ENCODE measurements at regions not wholly inside any gene's neighbourhood (a gene's known extent, or its start where the extent isn't known, plus 50 kb on each side); places are given as distances from the start of the nearest gene placed in this dataset.

DNA sequence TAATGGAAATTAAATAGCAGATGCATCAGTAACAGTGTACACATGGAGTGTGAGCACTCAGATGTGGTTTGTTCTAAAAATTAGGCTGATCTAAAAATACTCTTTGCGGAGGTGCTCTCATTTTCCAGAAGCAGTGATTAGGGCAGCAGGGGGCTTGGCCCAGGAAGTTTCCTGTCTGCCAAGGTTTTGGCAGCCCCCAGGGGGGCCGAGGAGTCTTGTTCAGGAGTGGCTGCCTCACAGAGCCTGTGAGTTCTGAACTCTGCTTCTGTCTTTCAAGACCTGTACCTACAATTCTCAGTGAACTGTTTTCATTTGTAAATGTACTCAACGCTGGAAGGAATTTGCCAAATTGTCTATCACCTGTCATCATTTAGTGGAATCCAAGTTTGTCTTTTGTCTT lies 388.4 kb upstream of the CDH11 start:
- no peak for DNase-seq (ENCODE audit: low read depth)
- TF ChIP-seq, protein P1, sequence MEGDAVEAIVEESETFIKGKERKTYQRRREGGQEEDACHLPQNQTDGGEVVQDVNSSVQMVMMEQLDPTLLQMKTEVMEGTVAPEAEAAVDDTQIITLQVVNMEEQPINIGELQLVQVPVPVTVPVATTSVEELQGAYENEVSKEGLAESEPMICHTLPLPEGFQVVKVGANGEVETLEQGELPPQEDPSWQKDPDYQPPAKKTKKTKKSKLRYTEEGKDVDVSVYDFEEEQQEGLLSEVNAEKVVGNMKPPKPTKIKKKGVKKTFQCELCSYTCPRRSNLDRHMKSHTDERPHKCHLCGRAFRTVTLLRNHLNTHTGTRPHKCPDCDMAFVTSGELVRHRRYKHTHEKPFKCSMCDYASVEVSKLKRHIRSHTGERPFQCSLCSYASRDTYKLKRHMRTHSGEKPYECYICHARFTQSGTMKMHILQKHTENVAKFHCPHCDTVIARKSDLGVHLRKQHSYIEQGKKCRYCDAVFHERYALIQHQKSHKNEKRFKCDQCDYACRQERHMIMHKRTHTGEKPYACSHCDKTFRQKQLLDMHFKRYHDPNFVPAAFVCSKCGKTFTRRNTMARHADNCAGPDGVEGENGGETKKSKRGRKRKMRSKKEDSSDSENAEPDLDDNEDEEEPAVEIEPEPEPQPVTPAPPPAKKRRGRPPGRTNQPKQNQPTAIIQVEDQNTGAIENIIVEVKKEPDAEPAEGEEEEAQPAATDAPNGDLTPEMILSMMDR (IDR thresholded peaks at IDR 0.05; ENCODE audit: low read depth, low read length, missing control alignments), result no peak
- no peak overlapping the region for H3K4me3 ChIP-seq (ENCODE audit: low read depth, low read length)
- in situ Hi-C loops (cut with HindIII; ENCODE audit: low sequenced_read_pairs), result no loop called here

DNA sequence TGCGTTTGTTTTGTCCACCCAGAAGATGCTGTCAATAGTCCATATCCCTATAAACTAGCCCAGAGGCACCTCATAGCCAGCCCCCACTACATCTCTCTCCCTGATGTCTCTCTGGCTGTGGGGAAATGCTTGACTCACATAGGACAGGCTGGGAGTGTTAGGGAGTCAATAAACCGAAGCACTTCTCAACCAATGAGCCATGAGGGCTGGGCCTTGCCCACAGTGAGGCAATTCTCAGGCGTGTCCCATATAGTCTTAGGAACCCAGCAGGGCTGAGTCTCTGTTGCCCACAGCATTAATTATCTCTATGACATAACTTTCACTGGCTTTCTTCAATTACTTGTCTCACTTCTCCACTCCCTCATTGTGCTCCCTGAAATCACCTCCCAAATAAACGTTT lies 387.3 kb upstream of the CDH11 start:
- DNase-seq (ENCODE audit: low read depth), result no peak
- TF ChIP-seq, protein P1 (IDR thresholded peaks at IDR 0.05; ENCODE audit: low read depth, low read length, missing control alignments), result no peak
- in situ Hi-C loops (cut with HindIII; ENCODE audit: low sequenced_read_pairs), result no loop called here
- H3K4me3 ChIP-seq (ENCODE audit: low read depth, low read length), result no peak overlapping the region

DNA sequence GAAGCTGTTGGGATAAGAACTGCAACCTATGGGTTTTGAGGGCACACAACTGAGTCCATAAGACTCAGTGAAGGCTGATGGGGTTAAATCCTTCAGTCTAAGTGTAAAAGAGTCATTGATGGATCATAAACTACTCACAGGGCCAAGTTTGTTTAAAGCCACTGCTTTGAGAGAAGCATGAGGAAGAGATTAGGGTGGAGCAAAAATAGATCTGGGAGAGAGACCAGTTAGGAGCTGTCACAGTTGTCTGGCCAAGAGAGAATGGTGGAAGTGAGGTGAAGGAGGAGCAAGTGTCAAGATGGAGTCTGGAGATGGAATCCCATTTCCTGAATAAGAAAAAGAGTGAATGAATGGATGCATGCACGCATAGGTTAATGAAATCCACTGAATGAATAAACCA lies 379.1 kb upstream of the CDH11 start:
- TF ChIP-seq, protein P1 (IDR thresholded peaks at IDR 0.05; ENCODE audit: low read depth, low read length, missing control alignments), result no peak
- DNase-seq (ENCODE audit: low read depth), result no peak
- H3K4me3 ChIP-seq (ENCODE audit: low read depth, low read length), result no peak overlapping the region
- in situ Hi-C loops (cut with HindIII; ENCODE audit: low sequenced_read_pairs), result no loop called here

DNA sequence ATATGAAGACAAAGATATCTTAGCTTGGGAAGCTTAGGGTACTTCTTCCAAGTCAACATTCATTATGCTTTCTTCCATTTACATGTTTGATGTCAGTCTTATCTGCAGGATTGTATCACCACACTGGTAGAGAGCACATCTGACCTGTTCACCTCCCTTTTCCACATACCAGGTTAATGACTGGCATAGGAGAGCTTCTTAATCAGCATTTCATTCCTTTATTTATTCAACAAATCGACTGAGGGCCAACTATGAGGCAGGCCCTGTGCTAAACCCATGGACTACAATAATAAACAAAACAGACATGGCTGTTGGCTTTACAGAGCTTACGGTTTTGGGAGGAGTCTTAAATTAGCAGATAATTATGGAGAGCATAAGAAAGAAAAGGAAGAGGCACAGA lies 378.1 kb upstream of the CDH11 start:
- in situ Hi-C loops (cut with HindIII; ENCODE audit: low sequenced_read_pairs), result no loop called here
- DNase-seq (ENCODE audit: low read depth), result no peak
- TF ChIP-seq, protein P1 (IDR thresholded peaks at IDR 0.05; ENCODE audit: low read depth, low read length, missing control alignments), result no peak
- H3K4me3 ChIP-seq (ENCODE audit: low read depth, low read length), result no peak overlapping the region

DNA sequence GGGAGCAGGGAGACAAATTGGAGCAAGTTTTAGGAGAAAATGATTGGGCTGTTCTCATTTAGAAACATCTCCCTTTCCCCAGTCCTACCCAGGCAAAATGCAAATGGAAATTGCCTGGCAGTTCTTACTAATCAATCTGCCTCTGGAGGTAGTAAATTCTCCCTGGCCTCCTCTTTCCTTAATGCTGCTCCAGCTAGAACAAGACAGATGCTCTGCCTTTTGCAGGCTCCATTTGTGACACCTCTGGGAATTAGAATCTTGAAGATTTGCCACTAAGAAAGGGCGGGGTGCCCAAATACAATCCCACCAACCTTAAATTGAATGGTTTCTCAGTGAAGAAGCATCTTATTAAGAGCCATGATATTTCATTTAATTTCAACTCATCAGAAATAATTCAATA lies 377.7 kb upstream of the CDH11 start:
- no peak overlapping the region for H3K4me3 ChIP-seq (ENCODE audit: low read depth, low read length)
- in situ Hi-C loops (cut with HindIII; ENCODE audit: low sequenced_read_pairs), result no loop called here
- TF ChIP-seq, protein P1 (IDR thresholded peaks at IDR 0.05; ENCODE audit: low read depth, low read length, missing control alignments), result no peak
- no peak for DNase-seq (ENCODE audit: low read depth)

DNA sequence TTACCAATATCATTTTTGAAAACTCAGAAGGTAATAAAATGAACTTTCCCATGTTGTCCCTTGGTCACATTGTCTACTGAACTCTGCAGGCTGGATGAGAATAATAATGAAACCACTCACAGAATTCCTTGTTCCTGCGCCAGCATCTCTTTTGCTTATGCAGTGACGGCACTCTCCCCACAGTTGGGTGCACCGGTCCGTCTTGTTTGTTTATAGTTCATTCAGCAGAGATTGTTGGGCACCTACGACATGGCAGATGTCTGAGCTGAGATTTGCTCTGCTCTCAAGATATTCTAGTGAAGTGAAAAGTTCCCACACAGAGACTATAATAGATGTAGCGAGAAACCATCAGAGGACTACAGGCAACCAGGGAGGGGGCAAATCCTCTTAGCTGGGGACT lies 375.7 kb upstream of the CDH11 start:
- no peak overlapping the region for H3K4me3 ChIP-seq (ENCODE audit: low read depth, low read length)
- TF ChIP-seq, protein P1 (IDR thresholded peaks at IDR 0.05; ENCODE audit: low read depth, low read length, missing control alignments), result no peak
- in situ Hi-C loops (cut with HindIII; ENCODE audit: low sequenced_read_pairs), result no loop called here
- DNase-seq (ENCODE audit: low read depth), result peak; percentile 64

DNA sequence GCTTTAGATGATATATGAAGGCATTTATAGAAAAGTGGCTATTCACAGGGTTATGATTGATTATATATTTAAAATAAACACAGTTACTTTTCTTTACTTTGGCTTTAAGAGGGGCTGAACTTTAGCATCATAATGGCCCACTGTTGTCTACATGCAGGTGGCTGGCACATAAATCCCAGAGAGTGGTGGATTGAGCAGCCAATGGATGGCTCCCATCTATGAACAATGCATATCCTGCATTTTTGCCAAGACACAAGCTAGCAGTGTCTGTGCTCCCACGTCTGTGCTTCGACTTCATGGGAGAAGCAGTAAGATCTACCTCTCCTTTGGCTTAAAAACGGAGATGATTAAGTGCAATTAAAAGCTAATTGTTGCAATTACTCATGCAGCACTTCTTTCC lies 373.2 kb upstream of the CDH11 start:
- in situ Hi-C loops (cut with HindIII; ENCODE audit: low sequenced_read_pairs), result no loop called here
- no peak for DNase-seq (ENCODE audit: low read depth)
- no peak overlapping the region for H3K4me3 ChIP-seq (ENCODE audit: low read depth, low read length)
- TF ChIP-seq, protein P1 (IDR thresholded peaks at IDR 0.05; ENCODE audit: low read depth, low read length, missing control alignments), result no peak

Measured in astrocyte of the cerebellum (primary cell).